Activated T-cell treated with anti-CD3 and anti-CD28 coated beads, Interleukin-2, amount 50 U/mL, for 72 hours (primary cell): ENCODE measurements at regions not wholly inside any gene's neighbourhood (a gene's known extent, or its start where the extent isn't known, plus 50 kb on each side); places are given as distances from the start of the nearest gene placed in this dataset.
A peak's percentile ranks its signal among the peaks of the same experiment; 100 is the strongest.
"Not testable (repeated sequence)": the region's sequence is repeated elsewhere in the genome, so short reads cannot be mapped to it uniquely, and the experiment has no call there.

Experiments
- ATAC-seq, 2 donors: fragments of 150-1000 bp; cut with Tn5 transposase; replicated peaks in 1 of 2; 2 replicates each; pipeline ENCODE4 v1.10.0; 2021; ENCODE audit warnings: moderate library complexity in 2 of 2, mild to moderate bottlenecking in 1 of 2
- DNase-seq, 2 donors: peaks; one replicate each; pipeline ENCODE4 v3.0.0; 2021 to 2022; ENCODE audit warnings: mixed read lengths in 1 of 2
- H3K27ac Mint-ChIP-seq: one replicate; pipeline ENCODE4 v1.8.0; 2022; ENCODE audit warnings: mild to moderate bottlenecking, moderate library complexity, mixed read lengths
- H3K27me3 Mint-ChIP-seq: one replicate; pipeline ENCODE4 v1.8.0; 2022; ENCODE audit warnings: low read depth, mixed read lengths
- H3K36me3 Mint-ChIP-seq, 2 donors: one replicate each; pipeline ENCODE4 v1.8.0; 2022; ENCODE audit warnings: mixed read lengths in 2 of 2, mild to moderate bottlenecking in 1 of 2; ENCODE audit not compliant: insufficient read depth in 2 of 2
- H3K4me1 Mint-ChIP-seq: one replicate; pipeline ENCODE4 v1.8.0; 2022; ENCODE audit warnings: low read depth, mixed read lengths
- H3K4me3 Mint-ChIP-seq, 2 donors: one replicate each; pipeline ENCODE4 v1.8.0; 2022; ENCODE audit warnings: mild to moderate bottlenecking in 2 of 2, mixed read lengths in 2 of 2, moderate library complexity in 2 of 2
- H3K9me3 Mint-ChIP-seq, 2 donors: one replicate each; pipeline ENCODE4 v1.8.0; 2022; ENCODE audit warnings: mixed read lengths in 2 of 2

DNA sequence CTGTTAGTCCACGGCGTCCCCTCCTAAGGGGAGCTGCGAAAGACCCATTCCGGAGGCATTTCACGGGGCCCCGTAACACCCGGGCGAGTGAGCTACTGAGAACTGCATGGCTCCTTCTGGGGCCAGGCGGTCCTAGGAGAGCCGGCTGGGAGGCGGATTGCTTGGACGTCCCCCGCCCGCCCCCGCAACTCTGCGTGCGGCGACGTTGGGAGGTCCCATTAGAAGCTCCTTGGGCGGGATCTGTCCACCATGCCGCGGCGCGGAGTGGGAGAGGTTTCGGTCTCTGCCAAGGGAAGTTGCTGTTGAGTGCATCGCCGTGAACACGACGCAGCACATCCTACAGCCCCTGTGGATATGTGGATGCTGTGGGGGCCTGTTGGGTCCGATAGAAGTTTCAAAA lies 85.4 kb upstream of the IGFBP7 start:
- no peak for ATAC-seq
- Mint-ChIP-seq H3K9me3 (no peaks in the 10 kb centered on the region), H3K27ac (no peak overlapping the region), H3K4me3 (no peak overlapping the region), H3K27me3 (peaks cover 32% of the 10 kb centered on the region), H3K4me1 (no peaks in the 10 kb centered on the region), H3K36me3 (no peaks in the 10 kb centered on the region)
- DNase-seq, result no peak

DNA sequence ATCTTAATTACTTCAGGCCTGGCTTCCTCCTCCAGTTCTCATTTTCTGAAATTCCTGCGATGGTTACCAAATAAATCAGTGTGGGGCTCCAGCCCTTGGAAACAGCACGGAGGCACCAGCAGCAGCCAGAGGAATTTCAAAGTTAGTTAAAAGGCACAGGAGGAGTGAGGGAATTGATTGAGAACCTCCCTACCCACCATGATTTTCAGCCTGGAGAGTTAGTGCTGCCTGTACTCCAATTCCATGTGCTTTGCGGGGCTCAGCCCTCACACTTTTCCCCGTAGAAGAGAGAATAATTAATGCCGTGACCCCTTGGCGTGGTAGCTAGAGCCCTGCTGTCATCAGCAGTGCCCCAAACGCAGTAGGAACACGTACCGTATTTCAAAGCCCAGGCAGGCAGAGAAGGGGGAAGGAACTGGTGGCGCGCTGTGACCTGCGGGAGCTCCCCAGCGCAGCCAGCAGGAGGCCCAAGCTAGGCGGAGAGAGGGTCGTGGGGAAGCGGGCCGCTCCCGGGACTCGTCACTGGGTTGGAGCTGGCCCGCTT lies 84.0 kb upstream of the IGFBP7 start:
- H3K36me3 Mint-ChIP-seq, result no peaks in the 10 kb centered on the region
- H3K4me3 Mint-ChIP-seq, result no peak overlapping the region
- H3K9me3 Mint-ChIP-seq, result no peaks in the 10 kb centered on the region
- H3K27ac Mint-ChIP-seq, result no peak overlapping the region
- DNase-seq (no peak), ATAC-seq (no peak)
- H3K27me3 Mint-ChIP-seq, result peaks cover 32% of the 10 kb centered on the region
- H3K4me1 Mint-ChIP-seq, result no peaks in the 10 kb centered on the region

DNA sequence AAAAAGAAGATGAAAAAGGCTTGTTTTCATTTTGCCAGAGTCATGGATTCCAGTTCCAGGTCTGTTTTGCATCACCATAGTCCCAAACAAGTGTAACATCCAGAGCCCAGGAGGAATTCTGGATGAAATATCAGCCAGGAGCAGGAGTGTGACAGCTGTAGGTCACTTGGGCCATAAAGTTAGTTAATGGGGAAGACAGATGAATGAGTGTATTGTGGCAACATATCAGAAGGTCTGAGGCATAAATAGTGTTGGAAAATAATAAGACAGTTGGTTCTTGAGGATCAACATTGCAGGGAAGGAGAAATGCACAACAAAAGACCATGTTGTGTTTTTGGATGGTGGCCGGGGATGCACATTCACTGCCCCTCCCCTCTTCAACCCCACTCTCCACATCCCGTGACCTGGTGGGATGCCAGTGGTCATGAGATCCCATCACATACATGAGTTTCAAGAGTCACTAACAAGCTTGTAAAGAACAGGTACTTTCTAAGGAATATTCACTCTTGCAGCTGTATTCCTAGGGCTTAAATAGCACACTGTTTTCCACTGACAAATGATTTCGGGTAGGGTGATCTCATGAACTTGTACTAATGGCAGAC lies 83.1 kb upstream of the IGFBP7 start:
- Mint-ChIP-seq H3K36me3 (no peaks in the 10 kb centered on the region), H3K4me1 (no peaks in the 10 kb centered on the region), H3K4me3 (no peak overlapping the region), H3K9me3 (no peaks in the 10 kb centered on the region), H3K27ac (no peak overlapping the region), H3K27me3 (peaks cover 32% of the 10 kb centered on the region)
- ATAC-seq (no peak), DNase-seq (no peak)

DNA sequence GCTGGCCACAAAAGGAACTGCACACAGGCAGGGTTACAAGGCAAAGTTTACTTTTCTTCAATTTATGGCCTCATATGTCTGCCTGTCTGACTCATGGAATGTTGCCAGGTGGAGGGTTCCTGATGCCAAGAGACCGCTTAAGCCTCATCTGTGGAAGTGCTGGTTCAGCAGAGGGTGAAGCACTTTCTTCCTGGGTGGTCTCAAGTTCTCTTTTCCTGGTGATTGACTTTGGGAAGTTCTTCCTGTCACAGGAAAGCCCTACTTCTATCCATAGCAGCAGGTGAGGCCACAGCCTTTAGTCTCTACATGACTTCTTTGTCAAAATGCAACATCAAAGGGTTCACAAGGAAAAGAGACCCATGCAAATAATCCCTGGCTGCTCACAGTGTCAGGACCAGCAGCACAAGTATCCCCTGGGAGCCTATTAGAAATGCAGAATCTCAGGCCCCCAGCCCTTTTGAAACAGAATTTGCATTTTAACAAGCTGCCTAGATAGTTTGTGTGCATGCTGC lies 81.4 kb upstream of the IGFBP7 start:
- H3K36me3 Mint-ChIP-seq, result no peaks in the 10 kb centered on the region
- ATAC-seq, result no peak
- no peaks in the 10 kb centered on the region for H3K4me1 Mint-ChIP-seq
- H3K4me3 Mint-ChIP-seq, result no peak overlapping the region
- no peaks in the 10 kb centered on the region for H3K9me3 Mint-ChIP-seq
- H3K27ac Mint-ChIP-seq, result no peak overlapping the region
- no peak for DNase-seq
- H3K27me3 Mint-ChIP-seq, result peaks cover 18% of the 10 kb centered on the region

DNA sequence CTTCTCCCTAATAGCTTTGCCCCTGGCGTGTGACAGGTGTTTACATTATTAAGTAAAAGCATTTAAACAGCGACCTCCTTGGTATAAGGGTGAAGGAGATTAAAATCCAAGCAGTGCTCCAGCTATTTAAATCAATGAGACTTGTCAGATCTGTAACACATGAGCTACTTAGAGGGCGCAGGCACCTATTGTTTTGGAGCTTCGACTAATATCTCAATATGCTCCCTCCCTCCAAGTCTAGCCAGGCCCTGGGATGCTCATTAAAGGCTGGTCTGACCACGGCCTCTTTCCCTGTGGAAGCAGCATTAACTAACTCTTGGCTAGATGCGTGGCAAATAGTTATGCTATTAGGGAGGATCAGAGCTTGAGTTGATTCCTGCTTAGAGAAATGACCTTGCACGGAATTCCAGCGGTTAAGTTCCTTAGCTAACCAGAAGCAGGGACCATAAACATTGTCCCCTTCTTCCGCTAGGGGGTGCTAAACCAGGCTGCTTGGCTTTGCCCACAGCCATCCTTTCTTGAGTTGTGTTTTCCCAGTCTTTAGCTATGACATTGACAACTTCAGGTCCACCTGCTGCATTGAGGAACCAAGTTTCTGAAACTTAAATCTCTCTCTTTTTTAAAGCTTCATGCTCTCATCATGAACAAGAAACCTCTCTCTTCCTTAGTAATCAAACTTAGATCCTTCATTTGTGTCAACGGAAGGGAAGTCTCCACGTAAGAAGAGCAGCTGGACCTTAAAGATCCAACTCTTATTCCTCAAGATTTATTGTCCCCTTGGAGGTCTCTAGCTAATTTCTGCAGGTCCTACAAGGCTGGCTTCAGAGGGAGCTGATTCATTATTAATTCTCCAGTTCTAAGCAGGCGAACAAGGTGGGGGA lies 80.7 kb upstream of the IGFBP7 start:
- H3K27me3 Mint-ChIP-seq, result peaks cover 16% of the 10 kb centered on the region
- no peaks in the 10 kb centered on the region for H3K36me3 Mint-ChIP-seq
- no peak overlapping the region for H3K27ac Mint-ChIP-seq
- DNase-seq (peak; percentile 1 to 25), ATAC-seq (no peak)
- H3K9me3 Mint-ChIP-seq, result no peaks in the 10 kb centered on the region
- H3K4me1 Mint-ChIP-seq, result no peaks in the 10 kb centered on the region
- no peak overlapping the region for H3K4me3 Mint-ChIP-seq

DNA sequence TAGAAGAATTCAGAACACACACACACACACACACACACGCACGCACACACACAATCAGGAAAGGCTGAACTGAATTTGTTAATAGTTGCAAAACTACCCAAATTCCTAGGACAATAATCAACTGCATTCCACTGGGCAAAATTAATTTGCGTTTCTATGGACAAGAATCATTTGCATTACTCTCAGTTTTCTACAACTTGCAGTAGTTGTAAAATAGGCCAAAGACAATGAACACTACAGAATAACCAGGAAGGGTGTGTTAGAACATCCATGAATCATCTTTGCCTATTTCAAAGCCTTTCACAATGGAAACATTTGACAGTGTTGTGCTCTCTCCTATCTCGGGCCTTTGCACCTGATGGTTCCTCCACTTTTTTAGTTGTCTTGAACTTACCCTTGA lies 77.1 kb upstream of the IGFBP7 start:
- DNase-seq (no peak), ATAC-seq (no peak)
- H3K9me3 Mint-ChIP-seq, result peaks cover 1% of the 10 kb centered on the region in 2 donors
- no peak overlapping the region for H3K4me3 Mint-ChIP-seq
- no peaks in the 10 kb centered on the region for H3K27me3 Mint-ChIP-seq
- H3K4me1 Mint-ChIP-seq, result no peaks in the 10 kb centered on the region
- H3K36me3 Mint-ChIP-seq, result no peaks in the 10 kb centered on the region
- no peak overlapping the region for H3K27ac Mint-ChIP-seq

DNA sequence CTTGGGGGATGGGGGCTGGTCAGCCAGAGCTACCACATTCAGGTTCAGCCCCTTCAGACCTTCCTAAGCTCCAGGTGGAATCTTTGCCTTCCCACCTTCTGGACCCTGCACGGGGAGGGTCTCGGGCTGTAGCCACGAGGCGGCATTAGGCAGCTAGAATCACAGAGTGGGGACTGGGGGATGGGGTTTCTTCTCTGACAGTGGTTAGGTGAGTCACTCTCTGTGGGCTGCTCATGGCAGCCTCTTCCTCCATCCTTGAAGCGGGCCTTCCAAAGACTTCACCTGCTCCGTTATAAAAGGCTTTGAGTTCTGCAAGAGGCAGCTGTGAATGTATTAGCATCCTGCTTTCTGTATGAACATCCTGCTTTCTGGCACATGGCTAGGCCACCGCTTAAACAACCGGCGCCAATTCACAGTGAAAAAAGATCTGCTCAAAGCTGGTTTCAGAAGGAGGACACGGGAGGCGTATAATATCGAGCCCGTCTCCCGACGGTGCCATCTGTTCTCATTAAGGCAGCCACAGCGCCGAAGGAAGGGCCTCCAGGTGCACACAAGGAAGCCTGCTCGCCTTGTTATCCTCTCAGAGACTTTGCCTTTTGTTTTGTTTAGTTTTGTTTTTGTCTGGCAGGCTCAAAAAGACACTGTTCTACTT lies 74.3 kb upstream of the IGFBP7 start:
- ATAC-seq, result no peak
- Mint-ChIP-seq H3K36me3 (no peaks in the 10 kb centered on the region), H3K4me3 (no peak overlapping the region), H3K4me1 (no peaks in the 10 kb centered on the region), H3K27ac (no peak overlapping the region), H3K9me3 (peaks cover 1% of the 10 kb centered on the region in 2 donors), H3K27me3 (peaks cover 6% of the 10 kb centered on the region)
- no peak for DNase-seq

DNA sequence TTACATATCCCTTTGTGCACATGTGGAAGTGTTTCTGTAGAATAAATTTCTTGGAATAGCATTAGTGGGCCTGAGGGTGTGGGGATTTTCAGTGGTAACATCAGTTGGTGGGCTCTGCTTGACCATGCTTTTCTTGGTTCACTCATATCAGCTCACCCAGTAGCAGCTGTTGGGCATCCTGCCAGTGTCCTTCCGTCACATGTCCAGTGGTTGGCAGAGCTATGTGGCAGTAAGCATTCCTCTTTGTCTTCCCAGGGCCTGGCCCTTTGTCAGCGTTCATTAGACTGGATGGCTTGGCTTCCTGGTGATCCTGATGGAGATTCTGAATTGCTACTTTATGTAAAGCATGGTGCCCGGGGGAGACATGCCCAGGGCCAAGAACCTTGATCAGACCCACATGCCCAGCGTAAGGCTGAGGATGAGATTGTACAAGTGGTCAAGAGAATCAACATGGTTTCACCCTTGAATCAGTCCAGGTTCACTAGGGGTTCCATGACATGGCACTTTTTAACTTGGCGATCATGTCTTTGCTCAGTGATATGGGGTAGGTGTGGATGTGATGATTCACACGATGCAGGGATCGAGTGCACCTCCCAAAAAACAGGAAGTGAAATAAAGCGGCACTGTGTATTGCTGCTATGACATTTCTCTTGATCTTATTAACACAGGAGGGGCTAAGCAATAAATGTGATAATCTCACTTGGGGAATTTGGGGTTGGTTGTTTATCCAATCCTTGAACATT lies 72.1 kb upstream of the IGFBP7 start:
- no peak for DNase-seq
- no peak for ATAC-seq
- H3K4me1 Mint-ChIP-seq, result no peaks in the 10 kb centered on the region
- no peak overlapping the region for H3K27ac Mint-ChIP-seq
- H3K4me3 Mint-ChIP-seq, result no peak overlapping the region
- H3K27me3 Mint-ChIP-seq, result peaks cover 12% of the 10 kb centered on the region
- H3K9me3 Mint-ChIP-seq, result peaks cover 1% of the 10 kb centered on the region in 2 donors
- no peaks in the 10 kb centered on the region for H3K36me3 Mint-ChIP-seq

DNA sequence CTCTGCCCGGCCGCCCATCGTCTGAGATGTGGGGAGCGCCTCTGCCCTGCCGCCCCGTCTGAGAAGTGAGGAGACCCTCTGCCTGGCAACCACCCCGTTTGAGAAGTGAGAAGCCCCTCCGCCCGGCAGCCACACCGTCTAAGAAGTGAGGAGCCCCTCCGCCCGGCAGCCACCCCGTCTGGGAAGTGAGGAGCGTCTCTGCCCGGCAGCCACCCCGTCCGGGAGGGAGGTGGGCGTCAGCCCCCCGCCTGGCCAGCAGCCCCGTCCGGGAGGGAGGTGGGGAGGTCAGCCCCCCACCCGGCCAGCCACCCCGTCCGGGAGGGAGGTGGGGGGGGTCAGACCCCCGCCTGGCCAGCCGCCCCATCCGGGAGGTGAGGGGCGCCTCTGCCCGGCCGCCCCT lies 63.0 kb upstream of the IGFBP7 start:
- H3K9me3 Mint-ChIP-seq, ATAC-seq, H3K36me3 Mint-ChIP-seq, DNase-seq, H3K4me1 Mint-ChIP-seq, H3K27ac Mint-ChIP-seq, H3K27me3 Mint-ChIP-seq, H3K4me3 Mint-ChIP-seq: not testable (repeated sequence)

DNA sequence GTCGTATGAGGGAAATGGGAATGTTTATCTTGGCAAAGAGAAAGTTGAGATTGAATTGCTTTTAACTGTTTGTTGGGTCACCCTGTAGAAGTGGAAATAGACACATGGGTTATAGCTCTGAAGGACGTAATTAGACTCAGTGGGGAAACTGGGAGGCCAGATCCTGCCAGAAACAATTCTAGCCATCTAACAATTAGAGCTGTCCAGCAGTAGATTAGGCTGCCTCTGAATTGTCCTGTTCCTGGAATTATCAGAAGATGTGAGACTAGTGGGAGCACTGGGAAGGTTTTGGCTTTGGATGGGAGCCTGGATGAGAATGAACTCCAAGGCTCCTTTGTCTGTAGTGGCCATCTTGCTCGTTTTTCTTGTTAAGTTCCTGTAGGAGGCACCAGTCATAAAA lies 61.9 kb upstream of the IGFBP7 start:
- no peak for DNase-seq
- peaks cover 11% of the 10 kb centered on the region for H3K27me3 Mint-ChIP-seq
- no peak overlapping the region for H3K27ac Mint-ChIP-seq
- no peak overlapping the region for H3K4me3 Mint-ChIP-seq
- H3K4me1 Mint-ChIP-seq, result no peaks in the 10 kb centered on the region
- ATAC-seq, result no peak
- no peaks in the 10 kb centered on the region for H3K36me3 Mint-ChIP-seq
- no peaks in the 10 kb centered on the region for H3K9me3 Mint-ChIP-seq

DNA sequence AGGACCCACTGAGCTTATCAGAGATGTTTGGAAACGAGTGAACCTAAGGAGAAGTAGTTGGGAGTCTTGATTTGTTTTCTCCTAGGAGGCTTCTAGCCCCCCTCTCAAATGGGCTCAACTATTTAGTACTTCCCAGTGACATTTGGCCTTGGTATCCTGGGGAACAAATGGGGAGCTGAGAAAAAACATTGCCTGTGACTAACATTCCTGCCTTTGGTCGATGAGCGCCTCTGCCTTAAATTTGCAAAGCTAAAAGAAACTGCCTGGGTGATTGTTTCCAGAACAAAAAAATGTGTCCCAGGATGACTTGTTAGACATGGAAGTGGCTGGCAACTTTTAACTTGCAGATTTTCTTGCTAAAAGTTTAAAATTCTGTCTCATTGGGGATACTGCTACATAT lies 58.8 kb upstream of the IGFBP7 start:
- DNase-seq (no peak), ATAC-seq (no peak)
- Mint-ChIP-seq H3K9me3 (no peaks in the 10 kb centered on the region), H3K27ac (no peak overlapping the region), H3K36me3 (no peaks in the 10 kb centered on the region), H3K4me3 (no peak overlapping the region), H3K27me3 (peaks cover 34% of the 10 kb centered on the region), H3K4me1 (peaks cover 7% of the 10 kb centered on the region)

DNA sequence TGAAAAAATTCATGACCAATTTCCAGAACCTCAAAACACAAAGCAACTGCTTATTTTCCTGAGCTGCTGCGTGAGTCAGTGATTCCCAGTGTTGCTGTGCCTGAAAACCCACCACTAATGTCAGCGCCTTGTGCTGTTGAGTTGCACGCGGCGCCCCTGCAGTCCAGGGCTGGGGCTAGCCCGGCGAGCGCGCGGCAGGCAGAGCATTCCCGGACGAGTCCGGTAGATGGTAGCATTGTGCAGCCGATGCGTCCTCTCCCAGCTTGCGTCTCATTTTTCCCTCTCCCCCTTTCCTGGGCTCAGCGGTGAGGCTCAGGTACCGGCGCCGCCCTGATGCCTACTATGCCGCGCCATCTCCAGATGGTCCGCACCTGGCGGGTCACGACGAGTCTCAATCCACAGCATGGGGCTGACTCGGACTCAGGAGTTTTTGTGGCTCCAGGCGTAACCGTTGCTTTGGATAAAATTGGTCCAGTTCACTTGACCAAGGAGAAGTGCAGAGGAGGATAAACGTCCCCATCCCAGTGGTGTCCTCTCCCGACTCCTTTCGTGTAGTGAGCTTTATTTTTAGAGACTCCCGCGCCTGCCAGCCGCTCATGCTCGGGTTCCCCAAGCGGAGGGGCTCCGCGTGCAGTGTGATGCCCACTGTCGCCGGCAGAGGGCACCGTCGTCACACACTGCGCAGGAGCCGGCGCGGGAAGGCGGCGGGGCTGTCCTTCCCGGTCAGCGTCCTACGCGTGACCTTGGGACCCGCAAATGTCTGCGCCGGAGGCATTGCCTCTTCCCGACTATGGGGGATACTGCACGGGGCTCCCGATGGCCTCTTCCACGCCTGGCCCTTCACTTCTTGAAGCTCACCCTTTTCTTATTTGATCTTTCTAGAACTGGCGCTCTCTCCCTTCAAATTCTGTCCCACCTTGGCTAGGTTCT lies 53.6 kb upstream of the IGFBP7 start:
- H3K4me1 Mint-ChIP-seq, result peaks cover 11% of the 10 kb centered on the region
- peak overlapping the region; percentile 45 for H3K27ac Mint-ChIP-seq
- ATAC-seq (peak; percentile 94 to 95), DNase-seq (peak; percentile 76 to 81)
- no peaks in the 10 kb centered on the region for H3K36me3 Mint-ChIP-seq
- peaks cover 34% of the 10 kb centered on the region for H3K27me3 Mint-ChIP-seq
- H3K4me3 Mint-ChIP-seq, result peak overlapping the region; percentile 90 to 96
- no peaks in the 10 kb centered on the region for H3K9me3 Mint-ChIP-seq
